ENCODE measurements at regions not wholly inside any gene's neighbourhood (a gene's known extent, or its start where the extent isn't known, plus 50 kb on each side); places are given as distances from the start of the nearest gene placed in this dataset.

GRCh38 chr10:3844491-3845025 lies 59.5 kb upstream of the KLF6 start:
- Histone ChIP-seq H3K27ac (no peak overlapping the region), H3K27me3 (no peaks in the 10 kb centered on the region), H2AFZ (no peak overlapping the region), H3K4me1 (ENCODE audit: insufficient read depth) (no peaks in the 10 kb centered on the region), H3K4me2 (no peak overlapping the region), H3K9me3 (ENCODE audit: low read depth) (no peaks in the 10 kb centered on the region), H3K36me3 (replicated peaks; ENCODE audit: insufficient read depth, low read depth) (no peaks in the 10 kb centered on the region), H3K79me2 (no peaks in the 10 kb centered on the region), H3K4me3 (no peak overlapping the region), H4K20me1 (ENCODE audit: insufficient read depth, poor library complexity, severe bottlenecking) (no peaks in the 10 kb centered on the region), H3K9me2 (replicated peaks; ENCODE audit: insufficient read depth) (no peaks in the 10 kb centered on the region)
- TF ChIP-seq EZH2 (IDR thresholded peaks at IDR 0.05; ENCODE audit: borderline replicate concordance) (no peak), CTCF (IDR thresholded peaks at IDR 0.05; ENCODE audit: poor library complexity) (no peak), EZH2phosphoT487 (IDR thresholded peaks at IDR 0.05; ENCODE audit: low read depth, severe bottlenecking, unreplicated experiment) (no peak)
- no peak for DNase-seq (ENCODE audit: low spot score)
- WGBS (ENCODE audit: low lambda C conversion rate, missing lambda C conversion rate) = 91% methylated on average over 1 of the region's 1 CpG

- Histone ChIP-seq H3K9me2 (replicated peaks; ENCODE audit: insufficient read depth) (no peaks in the 10 kb centered on the region), H3K4me2 (no peak overlapping the region), H4K20me1 (ENCODE audit: insufficient read depth, poor library complexity, severe bottlenecking) (no peaks in the 10 kb centered on the region), H3K9me3 (ENCODE audit: low read depth) (no peaks in the 10 kb centered on the region), H3K79me2 (no peaks in the 10 kb centered on the region), H3K27ac (no peak overlapping the region), H2AFZ (no peak overlapping the region), H3K36me3 (replicated peaks; ENCODE audit: insufficient read depth, low read depth) (no peaks in the 10 kb centered on the region), H3K27me3 (no peaks in the 10 kb centered on the region), H3K4me1 (ENCODE audit: insufficient read depth) (peaks cover 4% of the 10 kb centered on the region), H3K4me3 (no peak overlapping the region)
- WGBS (ENCODE audit: low lambda C conversion rate, missing lambda C conversion rate) = 91% methylated on average over 14 of the region's 14 CpGs
- DNase-seq (ENCODE audit: low spot score) = no peak
- TF ChIP-seq EZH2phosphoT487 (IDR thresholded peaks at IDR 0.05; ENCODE audit: low read depth, severe bottlenecking, unreplicated experiment) = no peak
- TF ChIP-seq EZH2 (IDR thresholded peaks at IDR 0.05; ENCODE audit: borderline replicate concordance) = no peak
- TF ChIP-seq CTCF (IDR thresholded peaks at IDR 0.05; ENCODE audit: poor library complexity) = no peak
These were observed 53.7 kb upstream of the KLF6 start for GRCh38 chr10:3838460-3839437.

- Histone ChIP-seq H3K27me3 (no peaks in the 10 kb centered on the region), H3K27ac (no peak overlapping the region), H4K20me1 (ENCODE audit: insufficient read depth, poor library complexity, severe bottlenecking) (no peaks in the 10 kb centered on the region), H3K79me2 (no peaks in the 10 kb centered on the region), H3K4me1 (ENCODE audit: insufficient read depth) (peaks cover 4% of the 10 kb centered on the region), H3K4me2 (no peak overlapping the region), H3K9me2 (replicated peaks; ENCODE audit: insufficient read depth) (no peaks in the 10 kb centered on the region), H3K36me3 (replicated peaks; ENCODE audit: insufficient read depth, low read depth) (no peaks in the 10 kb centered on the region), H2AFZ (no peak overlapping the region), H3K4me3 (no peak overlapping the region), H3K9me3 (ENCODE audit: low read depth) (no peaks in the 10 kb centered on the region)
- no peak for TF ChIP-seq CTCF (IDR thresholded peaks at IDR 0.05; ENCODE audit: poor library complexity)
- 61% methylated on average over 9 of the region's 9 CpGs for WGBS (ENCODE audit: low lambda C conversion rate, missing lambda C conversion rate)
- no peak for DNase-seq (ENCODE audit: low spot score)
These were observed 52.8 kb upstream of the KLF6 start for GRCh38 chr10:3837647-3838459.
